MM.1S (cell line): ENCODE measurements at regions not wholly inside any gene's neighbourhood (a gene's known extent, or its start where the extent isn't known, plus 50 kb on each side); places are given as distances from the start of the nearest gene placed in this dataset.

ENCODE experiments used
- EZH2 ChIP-seq: fragments of 300-600 bp; sonication (generic); optimal IDR thresholded peaks from 2 replicates; pipeline ENCODE3; 2017; ENCODE audit warnings: low read depth, mild to moderate bottlenecking, antibody characterized with exemption, low read length, mixed read lengths
- TF ChIP-seq, protein P1 (sequence below): fragments of 300-600 bp; sonication (generic); IDR thresholded peaks from 2 replicates; pipeline ENCODE4 v1.5.1; 2016; ENCODE audit warnings: antibody characterized with exemption, low read length, mixed read lengths

DNA sequence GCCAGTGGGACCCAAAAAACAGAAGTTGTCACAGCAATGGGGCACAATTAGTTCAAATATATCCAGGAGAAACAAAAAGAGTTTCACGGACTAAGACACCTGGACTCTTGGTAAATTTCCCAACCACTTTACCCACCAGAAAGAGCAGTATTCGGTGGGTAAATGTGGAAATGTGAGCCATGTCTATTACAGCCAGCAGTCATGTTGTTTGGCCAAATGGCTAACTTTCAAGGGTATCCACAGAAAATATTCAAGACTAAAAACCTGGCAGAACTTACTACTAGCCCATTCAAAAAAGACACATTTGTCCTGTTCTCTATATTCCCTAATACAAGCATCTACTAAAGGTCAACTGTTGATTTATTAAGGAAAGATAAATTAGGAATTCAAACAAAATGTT lies 1296.0 kb upstream of the NXPH2 start:
- TF ChIP-seq, protein P1, sequence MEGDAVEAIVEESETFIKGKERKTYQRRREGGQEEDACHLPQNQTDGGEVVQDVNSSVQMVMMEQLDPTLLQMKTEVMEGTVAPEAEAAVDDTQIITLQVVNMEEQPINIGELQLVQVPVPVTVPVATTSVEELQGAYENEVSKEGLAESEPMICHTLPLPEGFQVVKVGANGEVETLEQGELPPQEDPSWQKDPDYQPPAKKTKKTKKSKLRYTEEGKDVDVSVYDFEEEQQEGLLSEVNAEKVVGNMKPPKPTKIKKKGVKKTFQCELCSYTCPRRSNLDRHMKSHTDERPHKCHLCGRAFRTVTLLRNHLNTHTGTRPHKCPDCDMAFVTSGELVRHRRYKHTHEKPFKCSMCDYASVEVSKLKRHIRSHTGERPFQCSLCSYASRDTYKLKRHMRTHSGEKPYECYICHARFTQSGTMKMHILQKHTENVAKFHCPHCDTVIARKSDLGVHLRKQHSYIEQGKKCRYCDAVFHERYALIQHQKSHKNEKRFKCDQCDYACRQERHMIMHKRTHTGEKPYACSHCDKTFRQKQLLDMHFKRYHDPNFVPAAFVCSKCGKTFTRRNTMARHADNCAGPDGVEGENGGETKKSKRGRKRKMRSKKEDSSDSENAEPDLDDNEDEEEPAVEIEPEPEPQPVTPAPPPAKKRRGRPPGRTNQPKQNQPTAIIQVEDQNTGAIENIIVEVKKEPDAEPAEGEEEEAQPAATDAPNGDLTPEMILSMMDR: no peak
- no peak for TF ChIP-seq EZH2
